ENCODE measurements at regions not wholly inside any gene's neighbourhood (a gene's known extent, or its start where the extent isn't known, plus 50 kb on each side); places are given as distances from the start of the nearest gene placed in this dataset.
"Not testable (repeated sequence)": the region's sequence is repeated elsewhere in the genome, so short reads cannot be mapped to it uniquely, and the experiment has no call there.

DNA sequence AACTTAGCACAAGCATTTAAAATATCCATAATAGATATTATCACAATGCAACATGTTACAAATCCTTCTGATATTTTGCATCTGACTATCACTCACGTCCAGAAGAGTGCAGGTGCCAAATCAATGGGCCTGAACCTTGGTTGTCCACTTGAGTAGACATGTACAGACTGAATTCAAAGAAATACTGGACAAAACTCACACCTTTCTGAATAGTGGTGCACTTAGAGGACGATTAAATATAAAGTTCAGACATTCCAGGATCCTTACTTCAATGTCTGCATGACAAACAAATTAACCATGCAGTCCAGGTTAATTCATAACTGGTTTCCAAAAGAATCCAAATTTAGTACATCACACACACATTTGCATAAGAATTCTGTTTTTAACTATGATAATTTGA lies 406.0 kb upstream of the EDA2R start:
- Histone ChIP-seq H3K4me3 (no peak overlapping the region), H3K27ac (no peak overlapping the region), H3K27me3 (peaks cover 0 to 2% (median 0%) of the 10 kb centered on the region in 3 donors), H3K4me1 (no peaks in the 10 kb centered on the region), H3K9me3 (no peaks in the 10 kb centered on the region), H3K36me3 (no peaks in the 10 kb centered on the region)
- intact Hi-C loops (cut with DNase I; ENCODE audit: low total_unique reads) (no loop called here), in situ Hi-C loops (cut with MboI; ENCODE audit: low sequenced_read_pairs in 4 of 4) (no loop called here)
- DNase-seq (no peak), ATAC-seq (no peak)
- TF ChIP-seq, protein P1, sequence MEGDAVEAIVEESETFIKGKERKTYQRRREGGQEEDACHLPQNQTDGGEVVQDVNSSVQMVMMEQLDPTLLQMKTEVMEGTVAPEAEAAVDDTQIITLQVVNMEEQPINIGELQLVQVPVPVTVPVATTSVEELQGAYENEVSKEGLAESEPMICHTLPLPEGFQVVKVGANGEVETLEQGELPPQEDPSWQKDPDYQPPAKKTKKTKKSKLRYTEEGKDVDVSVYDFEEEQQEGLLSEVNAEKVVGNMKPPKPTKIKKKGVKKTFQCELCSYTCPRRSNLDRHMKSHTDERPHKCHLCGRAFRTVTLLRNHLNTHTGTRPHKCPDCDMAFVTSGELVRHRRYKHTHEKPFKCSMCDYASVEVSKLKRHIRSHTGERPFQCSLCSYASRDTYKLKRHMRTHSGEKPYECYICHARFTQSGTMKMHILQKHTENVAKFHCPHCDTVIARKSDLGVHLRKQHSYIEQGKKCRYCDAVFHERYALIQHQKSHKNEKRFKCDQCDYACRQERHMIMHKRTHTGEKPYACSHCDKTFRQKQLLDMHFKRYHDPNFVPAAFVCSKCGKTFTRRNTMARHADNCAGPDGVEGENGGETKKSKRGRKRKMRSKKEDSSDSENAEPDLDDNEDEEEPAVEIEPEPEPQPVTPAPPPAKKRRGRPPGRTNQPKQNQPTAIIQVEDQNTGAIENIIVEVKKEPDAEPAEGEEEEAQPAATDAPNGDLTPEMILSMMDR (IDR thresholded peaks at IDR 0.05 in 4 of 5, conservative IDR thresholded peaks at IDR 0.05 in 1 of 5) = no peak
- no peak for TF ChIP-seq POLR2A (IDR thresholded peaks at IDR 0.05)

DNA sequence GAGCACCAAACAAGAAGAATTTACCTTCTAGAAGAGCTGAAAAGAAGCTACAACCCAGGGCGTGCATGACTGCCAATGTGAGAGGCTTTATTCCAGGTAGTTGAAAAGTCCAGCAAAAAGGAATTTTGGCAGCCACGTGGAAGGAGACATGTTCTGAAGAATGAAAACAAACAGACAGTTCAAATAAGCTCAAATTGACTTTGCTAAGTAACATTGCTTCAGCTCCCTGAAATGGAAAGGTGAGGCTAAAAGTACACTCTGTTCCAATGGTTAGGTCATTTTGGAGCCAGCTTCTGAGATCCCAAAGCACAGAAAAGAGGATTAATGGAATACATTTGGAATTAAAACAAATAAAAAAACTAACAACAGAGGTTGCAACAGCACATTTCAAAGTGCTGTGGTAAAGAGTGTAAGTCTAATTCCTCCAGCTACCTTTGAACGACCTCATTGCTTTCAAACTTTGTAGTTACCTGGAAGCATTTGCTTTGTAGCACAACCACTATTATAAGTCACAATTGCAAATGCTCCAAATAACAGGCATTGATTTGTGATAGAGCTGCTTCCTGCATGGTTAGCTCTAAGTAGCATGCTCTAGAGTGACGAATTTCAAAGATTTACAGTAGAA lies 405.3 kb upstream of the EDA2R start:
- H3K27ac ChIP-seq = no peak overlapping the region
- ATAC-seq = no peak
- H3K9me3 ChIP-seq = no peaks in the 10 kb centered on the region
- H3K36me3 ChIP-seq = no peaks in the 10 kb centered on the region
- peaks cover 0 to 2% (median 0%) of the 10 kb centered on the region in 3 donors for H3K27me3 ChIP-seq
- DNase-seq = no peak
- in situ Hi-C loops (cut with MboI; ENCODE audit: low sequenced_read_pairs in 4 of 4) (no loop called here), intact Hi-C loops (cut with DNase I; ENCODE audit: low total_unique reads) (no loop called here)
- no peak overlapping the region for H3K4me3 ChIP-seq
- H3K4me1 ChIP-seq = no peaks in the 10 kb centered on the region
- no peak for TF ChIP-seq POLR2A (IDR thresholded peaks at IDR 0.05)
- TF ChIP-seq, protein P1 (IDR thresholded peaks at IDR 0.05 in 4 of 5, conservative IDR thresholded peaks at IDR 0.05 in 1 of 5) = no peak

DNA sequence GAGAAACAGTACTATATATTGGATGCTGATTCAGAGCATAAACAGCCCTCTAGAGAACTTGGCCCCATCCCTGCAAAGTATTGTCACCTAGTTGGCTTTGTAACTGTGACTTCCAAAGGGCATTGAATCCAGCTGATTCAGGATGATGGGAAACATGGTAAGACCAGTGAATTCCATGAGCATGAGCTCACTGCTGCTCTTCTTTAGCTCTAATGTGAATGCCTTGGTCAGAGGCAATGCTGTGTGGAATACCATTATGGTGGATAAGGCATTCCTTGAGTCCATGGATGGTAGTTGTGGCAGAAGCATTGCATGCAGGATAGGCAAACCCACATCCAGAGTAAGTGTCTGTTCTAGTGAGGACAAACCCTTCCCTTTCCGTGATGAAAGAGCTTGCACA lies 365.6 kb upstream of the EDA2R start:
- no peak overlapping the region for H3K27ac ChIP-seq
- TF ChIP-seq POLR2A (IDR thresholded peaks at IDR 0.05) = no peak
- TF ChIP-seq, protein P1 (IDR thresholded peaks at IDR 0.05 in 4 of 5, conservative IDR thresholded peaks at IDR 0.05 in 1 of 5) = no peak
- H3K4me3 ChIP-seq = no peak overlapping the region
- peaks cover 0 to 4% (median 0%) of the 10 kb centered on the region in 3 donors for H3K27me3 ChIP-seq
- H3K4me1 ChIP-seq = no peaks in the 10 kb centered on the region
- no peaks in the 10 kb centered on the region for H3K36me3 ChIP-seq
- intact Hi-C loops (cut with DNase I; ENCODE audit: low total_unique reads) = no loop called here
- in situ Hi-C loops (cut with MboI; ENCODE audit: low sequenced_read_pairs in 4 of 4) = no loop called here
- DNase-seq (no peak), ATAC-seq (no peak)
- H3K9me3 ChIP-seq = no peaks in the 10 kb centered on the region

DNA sequence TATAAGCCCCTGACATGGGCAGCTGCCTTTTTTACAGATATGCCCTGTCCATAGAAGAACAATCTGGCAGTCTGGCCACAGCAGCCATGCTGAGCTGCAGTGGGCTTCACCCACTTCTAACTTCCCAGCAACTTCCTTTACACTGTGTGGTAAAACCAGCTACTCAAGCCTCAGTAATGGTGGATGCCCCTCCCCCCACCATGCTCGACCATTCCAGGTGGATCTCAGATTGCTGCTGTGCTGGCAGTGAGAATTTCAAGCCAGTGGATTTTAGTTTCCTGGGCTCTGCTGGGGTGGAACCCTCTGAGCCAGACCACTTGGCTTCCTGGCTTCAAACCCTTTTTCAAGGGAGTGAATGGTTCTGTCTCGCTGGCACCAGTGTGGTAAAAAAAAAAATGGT lies 355.9 kb upstream of the EDA2R start:
- no peaks in the 10 kb centered on the region for H3K9me3 ChIP-seq
- intact Hi-C loops (cut with DNase I; ENCODE audit: low total_unique reads) = no loop called here
- H3K27ac ChIP-seq = no peak overlapping the region
- H3K4me1 ChIP-seq = no peaks in the 10 kb centered on the region
- no peak for DNase-seq
- no peak overlapping the region for H3K4me3 ChIP-seq
- H3K27me3 ChIP-seq = no peaks in the 10 kb centered on the region
- no peak for ATAC-seq
- no peaks in the 10 kb centered on the region for H3K36me3 ChIP-seq
- no peak for TF ChIP-seq POLR2A (IDR thresholded peaks at IDR 0.05)
- TF ChIP-seq, protein P1 (IDR thresholded peaks at IDR 0.05 in 4 of 5, conservative IDR thresholded peaks at IDR 0.05 in 1 of 5) = no peak
- in situ Hi-C loops (cut with MboI; ENCODE audit: low sequenced_read_pairs in 4 of 4) = no loop called here

DNA sequence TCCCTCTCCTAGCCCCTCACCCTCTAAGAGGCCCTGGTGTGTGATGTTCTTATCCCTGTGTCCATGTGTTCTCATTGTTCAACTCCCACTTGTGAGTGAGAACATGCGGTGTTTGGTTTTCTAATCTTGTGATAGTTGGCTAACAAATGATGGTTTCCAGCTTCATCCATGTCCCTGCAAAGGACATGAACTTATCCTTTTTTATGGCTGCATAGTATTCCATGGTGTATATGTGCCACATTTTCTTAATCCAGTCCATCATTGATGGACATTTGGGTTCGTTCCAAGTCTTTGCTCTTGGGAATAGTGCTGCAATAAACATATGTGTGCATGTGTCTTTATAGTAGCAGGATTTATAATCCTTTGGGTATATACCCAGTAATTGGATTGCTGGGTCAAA lies 353.2 kb upstream of the EDA2R start:
- H3K36me3 ChIP-seq; intact Hi-C loops (cut with DNase I; ENCODE audit: low total_unique reads); H3K4me3 ChIP-seq; ATAC-seq; H3K27ac ChIP-seq; H3K9me3 ChIP-seq; H3K4me1 ChIP-seq; H3K27me3 ChIP-seq; DNase-seq; in situ Hi-C loops (cut with MboI; ENCODE audit: low sequenced_read_pairs in 4 of 4): not testable (repeated sequence)
